CD4-positive, alpha-beta T cell (primary cell): ENCODE measurements at regions not wholly inside any gene's neighbourhood (a gene's known extent, or its start where the extent isn't known, plus 50 kb on each side); places are given as distances from the start of the nearest gene placed in this dataset.

Experiments used
- ATAC-seq: fragments of 200-7000 bp; cut with Tn5 transposase; one replicate; pipeline ENCODE4 v1.10.0; 2022; ENCODE audit warnings: mild to moderate bottlenecking; ENCODE audit not compliant: poor library complexity
- CTCF ChIA-PET: fragments of 350-600 bp; sonication (Branson Sonifier 250); formaldehyde crosslinking; loops from one replicate; lab custom pipeline; 2021; ENCODE audit warnings: antibody characterized with exemption, inconsistent platforms; lab: Charles Lee
- POLR2A ChIA-PET: fragments of 350-600 bp; sonication (Branson Sonifier 250); formaldehyde crosslinking; loops from one replicate; lab custom pipeline; 2021; ENCODE audit warnings: antibody characterized with exemption, inconsistent platforms; lab: Charles Lee
- DNase-seq, 14 experiments: peaks; one replicate each; pipeline ENCODE4 v3.0.0-alpha.2; 2013 to 2020; ENCODE audit warnings: mixed read lengths in 2 of 14
- H3K27ac ChIP-seq, 2 donors: one replicate each; pipeline versions ENCODE4 v1.5.1 to v1.7.0; 2013; ENCODE audit warnings: low read length in 2 of 2, low read depth in 1 of 2, mild to moderate bottlenecking in 1 of 2
- H3K27me3 ChIP-seq, 2 experiments: 1 replicate in 1 of 2; 2 replicates in 1 of 2; pipeline versions ENCODE4 v1.6.1 to v1.7.0; 2013; ENCODE audit warnings: low read length in 2 of 2, control low read depth in 1 of 2, mild to moderate bottlenecking in 1 of 2, moderate library complexity in 1 of 2; ENCODE audit not compliant: insufficient read depth in 2 of 2, control insufficient read depth in 1 of 2
- H3K36me3 ChIP-seq: one replicate; pipeline ENCODE4 v1.6.1; 2013; ENCODE audit warnings: low read length, control low read depth; ENCODE audit not compliant: insufficient read depth
- H3K4me1 ChIP-seq: one replicate; pipeline ENCODE4 v1.6.1; 2013; ENCODE audit warnings: low read length, control low read depth; ENCODE audit not compliant: insufficient read depth
- H3K4me3 ChIP-seq: one replicate; pipeline ENCODE4 v1.5.1; 2013; ENCODE audit warnings: mild to moderate bottlenecking, low read length, moderate library complexity
- H3K9me3 ChIP-seq, 2 experiments: 1 replicate in 1 of 2; 2 replicates in 1 of 2; pipeline versions ENCODE4 v1.6.1 to v1.7.0; 2013; ENCODE audit warnings: low read length in 2 of 2, mild to moderate bottlenecking in 2 of 2, control low read depth in 1 of 2, moderate library complexity in 1 of 2; ENCODE audit not compliant: control insufficient read depth in 1 of 2, insufficient read depth in 1 of 2
- H3K27ac Mint-ChIP-seq: one replicate; pipeline ENCODE4 v1.8.0; 2020; ENCODE audit warnings: mixed read lengths
- H3K27me3 Mint-ChIP-seq: one replicate; pipeline ENCODE4 v1.8.0; 2021; ENCODE audit warnings: mixed read lengths
- H3K36me3 Mint-ChIP-seq: one replicate; pipeline ENCODE4 v1.8.0; 2021; ENCODE audit warnings: low read depth, mixed read lengths
- H3K4me1 Mint-ChIP-seq: one replicate; pipeline ENCODE4 v1.8.0; 2021; ENCODE audit warnings: low read depth, mixed read lengths
- H3K4me3 Mint-ChIP-seq: one replicate; pipeline ENCODE4 v1.8.0; 2020; ENCODE audit warnings: mild to moderate bottlenecking, mixed read lengths
- H3K9me3 Mint-ChIP-seq: one replicate; pipeline ENCODE4 v1.8.0; 2020; ENCODE audit warnings: mixed read lengths
- CTCF ChIP-seq: fragments of 200-600 bp; IDR thresholded peaks from one replicate; pipeline ENCODE4 v1.8.0; 2022; ENCODE audit warnings: antibody characterized with exemption, mild to moderate bottlenecking
- intact Hi-C, 2 experiments: fragments of 100-400 bp; cut with DNase I in 1 of 2; cut with micrococcal nuclease in 1 of 2; formaldehyde crosslinking; loops; one replicate each; pipeline versions ENCODE4 v1.15.1 to v1.9.0; 2023 to 2025; cut with DNase I, micrococcal nuclease

- Histone ChIP-seq H3K27me3 (peaks cover 0 to 13% of the 10 kb centered on the region in 2 experiments), H3K36me3 (no peaks in the 10 kb centered on the region), H3K9me3 (no peaks in the 10 kb centered on the region), H3K4me3 (no peak overlapping the region), H3K4me1 (no peaks in the 10 kb centered on the region), H3K27ac (no peak overlapping the region)
- DNase-seq (no peak), ATAC-seq (no peak)
- ChIA-PET POLR2A (no interaction called here), CTCF (no interaction called here)
- Mint-ChIP-seq H3K36me3 (no peaks in the 10 kb centered on the region), H3K4me3 (no peak overlapping the region), H3K4me1 (no peaks in the 10 kb centered on the region), H3K27me3 (peaks cover 67% of the 10 kb centered on the region), H3K9me3 (peaks cover 2% of the 10 kb centered on the region), H3K27ac (no peak overlapping the region)
- TF ChIP-seq CTCF: no peak
- intact Hi-C loops: no loop called here
These were observed 254.4 kb upstream of the CCDC196 start for GRCh38 chr14:66231820-66232219.

GRCh38 chr14:66233591-66233990, 252.6 kb upstream of the CCDC196 start:
- Histone ChIP-seq H3K36me3 (no peaks in the 10 kb centered on the region), H3K4me3 (no peak overlapping the region), H3K4me1 (no peaks in the 10 kb centered on the region), H3K9me3 (no peaks in the 10 kb centered on the region), H3K27me3 (peaks cover 5 to 13% of the 10 kb centered on the region in 2 experiments), H3K27ac (no peak overlapping the region)
- peaks cover 2% of the 10 kb centered on the region for H3K9me3 Mint-ChIP-seq
- no peaks in the 10 kb centered on the region for H3K36me3 Mint-ChIP-seq
- TF ChIP-seq CTCF: no peak
- DNase-seq (no peak), ATAC-seq (no peak)
- H3K4me1 Mint-ChIP-seq: no peaks in the 10 kb centered on the region
- no peak overlapping the region for H3K4me3 Mint-ChIP-seq
- intact Hi-C loops: no loop called here
- H3K27ac Mint-ChIP-seq: no peak overlapping the region
- ChIA-PET CTCF (no interaction called here), POLR2A (no interaction called here)
- H3K27me3 Mint-ChIP-seq: peaks cover 71% of the 10 kb centered on the region

- DNase-seq (no peak), ATAC-seq (no peak)
- H3K27me3 Mint-ChIP-seq: peaks cover 69% of the 10 kb centered on the region
- no peaks in the 10 kb centered on the region for H3K4me1 ChIP-seq
- no peaks in the 10 kb centered on the region for H3K36me3 ChIP-seq
- H3K27ac Mint-ChIP-seq: no peak overlapping the region
- no peaks in the 10 kb centered on the region for H3K4me1 Mint-ChIP-seq
- no peaks in the 10 kb centered on the region for H3K36me3 Mint-ChIP-seq
- TF ChIP-seq CTCF: no peak
- no peaks in the 10 kb centered on the region for H3K9me3 ChIP-seq
- ChIA-PET POLR2A (no interaction called here), CTCF (no interaction called here)
- H3K9me3 Mint-ChIP-seq: no peaks in the 10 kb centered on the region
- H3K4me3 ChIP-seq: no peak overlapping the region
- no peak overlapping the region for H3K27ac ChIP-seq
- H3K27me3 ChIP-seq: peaks cover 5 to 13% of the 10 kb centered on the region in 2 experiments
- intact Hi-C loops: no loop called here
- H3K4me3 Mint-ChIP-seq: no peak overlapping the region
These were observed 251.8 kb upstream of the CCDC196 start for GRCh38 chr14:66234411-66234810.
